ENCODE measurements at regions not wholly inside any gene's neighbourhood (a gene's known extent, or its start where the extent isn't known, plus 50 kb on each side); places are given as distances from the start of the nearest gene placed in this dataset.
"Not testable (repeated sequence)": the region's sequence is repeated elsewhere in the genome, so short reads cannot be mapped to it uniquely, and the experiment has no call there.

- not testable (repeated sequence) for TF ChIP-seq CTCF (conservative IDR thresholded peaks at IDR 0.05 in 1 of 2, IDR thresholded peaks at IDR 0.05 in 1 of 2; ENCODE audit: extremely low read depth in 1 of 2, insufficient read depth in 1 of 2, low read depth in 1 of 2, low read length in 2 of 2); EZH2 (IDR thresholded peaks at IDR 0.05; ENCODE audit: borderline replicate concordance, low read length)
These were observed 518.9 kb upstream of the CCDC54 start for GRCh38 chr3:106858321-106858720.

All from mammary epithelial cell (primary cell).